GM23248 (cell line): ENCODE measurements at regions not wholly inside any gene's neighbourhood (a gene's known extent, or its start where the extent isn't known, plus 50 kb on each side); places are given as distances from the start of the nearest gene placed in this dataset.

Experiments used
- EZH2 ChIP-seq: fragments of 200-600 bp; sonication (generic); IDR thresholded peaks from 2 replicates; pipeline ENCODE4 v1.6.1; 2018; ENCODE audit warnings: antibody characterized with exemption, mild to moderate bottlenecking; ENCODE audit not compliant: insufficient read depth, poor library complexity, severe bottlenecking
- EZH2phosphoT487 ChIP-seq: fragments of 200-600 bp; sonication (generic); IDR thresholded peaks from 2 replicates; pipeline ENCODE4 v1.6.1; 2018; ENCODE audit warnings: antibody characterized with exemption, moderate library complexity, mild to moderate bottlenecking, low read depth; ENCODE audit not compliant: insufficient read depth

- TF ChIP-seq EZH2 (no peak), EZH2phosphoT487 (no peak)
Observed at GRCh38 chr6:19715167-19715551, 122.0 kb upstream of the ID4 start.
